HUES6 (cell line): ENCODE measurements at regions not wholly inside any gene's neighbourhood (a gene's known extent, or its start where the extent isn't known, plus 50 kb on each side); places are given as distances from the start of the nearest gene placed in this dataset.

Experiments
- H3K27ac ChIP-seq: 2 replicates; pipeline ENCODE4 v1.7.0; 2013; ENCODE audit warnings: low read depth, mild to moderate bottlenecking, low read length, inconsistent platforms
- H3K27me3 ChIP-seq: 2 replicates; pipeline ENCODE4 v1.6.1; 2013; ENCODE audit warnings: low read length; ENCODE audit not compliant: control insufficient read depth, insufficient read depth
- H3K36me3 ChIP-seq: 2 replicates; pipeline ENCODE4 v1.6.1; 2013; ENCODE audit warnings: low read length; ENCODE audit not compliant: control insufficient read depth, insufficient read depth
- H3K4me1 ChIP-seq: 2 replicates; pipeline ENCODE4 v1.6.1; 2013; ENCODE audit warnings: low read length; ENCODE audit not compliant: control insufficient read depth, insufficient read depth
- H3K4me3 ChIP-seq: 2 replicates; pipeline ENCODE4 v1.5.1; 2013; ENCODE audit warnings: low read depth, low read length
- H3K9ac ChIP-seq: one replicate; pipeline ENCODE4 v1.6.1; 2013; ENCODE audit warnings: mild to moderate bottlenecking, low read length
- H3K9me3 ChIP-seq: 2 replicates; pipeline ENCODE4 v1.6.1; 2013; ENCODE audit warnings: low read depth, low read length; ENCODE audit not compliant: control insufficient read depth, insufficient read depth

GRCh38 chr16:86030116-86030515, 131.2 kb downstream of the IRF8 start:
- H3K4me1 ChIP-seq, result peaks cover 29% of the 10 kb centered on the region; the same call in 1 of the 2 replicates
- H3K27me3 ChIP-seq, result peaks cover 8% of the 10 kb centered on the region; the same call in 1 of the 2 replicates
- no peak overlapping the region for H3K4me3 ChIP-seq
- H3K9me3 ChIP-seq, result peaks cover 8% of the 10 kb centered on the region
- H3K27ac ChIP-seq, result no peak overlapping the region
- no peaks in the 10 kb centered on the region for H3K36me3 ChIP-seq
- no peak overlapping the region for H3K9ac ChIP-seq

- Histone ChIP-seq H3K27ac (no peak overlapping the region), H3K9me3 (peaks cover 7% of the 10 kb centered on the region), H3K9ac (no peak overlapping the region), H3K4me3 (no peak overlapping the region), H3K4me1 (peaks cover 26% of the 10 kb centered on the region; the same call in 1 of the 2 replicates), H3K36me3 (no peaks in the 10 kb centered on the region), H3K27me3 (peaks cover 8% of the 10 kb centered on the region; the same call in 1 of the 2 replicates)
Observed at GRCh38 chr16:86031141-86031678, 132.2 kb downstream of the IRF8 start.

- peaks cover 7% of the 10 kb centered on the region for H3K9me3 ChIP-seq
- peaks cover 8% of the 10 kb centered on the region; the same call in 1 of the 2 replicates for H3K27me3 ChIP-seq
- no peaks in the 10 kb centered on the region for H3K36me3 ChIP-seq
- peaks cover 26% of the 10 kb centered on the region; the same call in 1 of the 2 replicates for H3K4me1 ChIP-seq
- no peak overlapping the region for H3K4me3 ChIP-seq
- H3K27ac ChIP-seq, result no peak overlapping the region
- H3K9ac ChIP-seq, result no peak overlapping the region
Observed at GRCh38 chr16:86033016-86033474, 134.1 kb downstream of the IRF8 start.

GRCh38 chr16:86033971-86034370, 135.0 kb downstream of the IRF8 start:
- Histone ChIP-seq H3K9ac (no peak overlapping the region), H3K4me1 (peaks cover 31% of the 10 kb centered on the region; the same call in 1 of the 2 replicates), H3K36me3 (no peaks in the 10 kb centered on the region), H3K4me3 (no peak overlapping the region), H3K27ac (no peak overlapping the region), H3K27me3 (peaks cover 8% of the 10 kb centered on the region; the same call in 1 of the 2 replicates), H3K9me3 (peaks cover 7% of the 10 kb centered on the region)

- H3K9ac ChIP-seq, result no peak overlapping the region
- peaks cover 8% of the 10 kb centered on the region; the same call in 1 of the 2 replicates for H3K27me3 ChIP-seq
- peaks cover 27% of the 10 kb centered on the region; the same call in 1 of the 2 replicates for H3K4me1 ChIP-seq
- H3K9me3 ChIP-seq, result peaks cover 7% of the 10 kb centered on the region
- H3K36me3 ChIP-seq, result no peaks in the 10 kb centered on the region
- H3K27ac ChIP-seq, result no peak overlapping the region
- H3K4me3 ChIP-seq, result no peak overlapping the region
Observed at GRCh38 chr16:86034421-86034919, 135.5 kb downstream of the IRF8 start.

GRCh38 chr16:86035906-86036305, 136.9 kb downstream of the IRF8 start:
- no peak overlapping the region for H3K9ac ChIP-seq
- no peak overlapping the region for H3K27ac ChIP-seq
- H3K4me3 ChIP-seq, result no peak overlapping the region
- H3K36me3 ChIP-seq, result no peaks in the 10 kb centered on the region
- peaks cover 6% of the 10 kb centered on the region for H3K9me3 ChIP-seq
- peaks cover 8% of the 10 kb centered on the region; the same call in 1 of the 2 replicates for H3K27me3 ChIP-seq
- peaks cover 24% of the 10 kb centered on the region; the same call in 1 of the 2 replicates for H3K4me1 ChIP-seq

- Histone ChIP-seq H3K9ac (no peak overlapping the region), H3K9me3 (no peaks in the 10 kb centered on the region; the same call in 1 of the 2 replicates), H3K36me3 (no peaks in the 10 kb centered on the region), H3K27me3 (peaks cover 5% of the 10 kb centered on the region; the same call in 1 of the 2 replicates), H3K4me1 (peaks cover 9% of the 10 kb centered on the region; the same call in 1 of the 2 replicates), H3K27ac (no peak overlapping the region), H3K4me3 (no peak overlapping the region)
Observed at GRCh38 chr16:86037999-86038925, 139.3 kb downstream of the IRF8 start.

GRCh38 chr16:86038926-86039310, 140.0 kb downstream of the IRF8 start:
- H3K27ac ChIP-seq, result no peak overlapping the region
- no peak overlapping the region for H3K4me3 ChIP-seq
- no peaks in the 10 kb centered on the region; the same call in 1 of the 2 replicates for H3K9me3 ChIP-seq
- H3K9ac ChIP-seq, result no peak overlapping the region
- peaks cover 7% of the 10 kb centered on the region; the same call in 1 of the 2 replicates for H3K4me1 ChIP-seq
- H3K27me3 ChIP-seq, result no peaks in the 10 kb centered on the region; the same call in 1 of the 2 replicates
- no peaks in the 10 kb centered on the region for H3K36me3 ChIP-seq

- H3K36me3 ChIP-seq, result no peaks in the 10 kb centered on the region
- H3K4me1 ChIP-seq, result peaks cover 7% of the 10 kb centered on the region; the same call in 1 of the 2 replicates
- H3K27me3 ChIP-seq, result no peaks in the 10 kb centered on the region; the same call in 1 of the 2 replicates
- H3K27ac ChIP-seq, result no peak overlapping the region
- H3K9me3 ChIP-seq, result no peaks in the 10 kb centered on the region; the same call in 1 of the 2 replicates
- no peak overlapping the region for H3K9ac ChIP-seq
- no peak overlapping the region for H3K4me3 ChIP-seq
Observed at GRCh38 chr16:86039606-86040005, 140.6 kb downstream of the IRF8 start.

GRCh38 chr16:86040496-86040895, 141.5 kb downstream of the IRF8 start:
- peaks cover 8% of the 10 kb centered on the region; the same call in 1 of the 2 replicates for H3K4me1 ChIP-seq
- no peak overlapping the region for H3K9ac ChIP-seq
- no peaks in the 10 kb centered on the region for H3K9me3 ChIP-seq
- no peak overlapping the region for H3K4me3 ChIP-seq
- no peak overlapping the region for H3K27ac ChIP-seq
- no peaks in the 10 kb centered on the region for H3K36me3 ChIP-seq
- H3K27me3 ChIP-seq, result no peaks in the 10 kb centered on the region; the same call in 1 of the 2 replicates
